ENCODE measurements at regions not wholly inside any gene's neighbourhood (a gene's known extent, or its start where the extent isn't known, plus 50 kb on each side); places are given as distances from the start of the nearest gene placed in this dataset.

DNA sequence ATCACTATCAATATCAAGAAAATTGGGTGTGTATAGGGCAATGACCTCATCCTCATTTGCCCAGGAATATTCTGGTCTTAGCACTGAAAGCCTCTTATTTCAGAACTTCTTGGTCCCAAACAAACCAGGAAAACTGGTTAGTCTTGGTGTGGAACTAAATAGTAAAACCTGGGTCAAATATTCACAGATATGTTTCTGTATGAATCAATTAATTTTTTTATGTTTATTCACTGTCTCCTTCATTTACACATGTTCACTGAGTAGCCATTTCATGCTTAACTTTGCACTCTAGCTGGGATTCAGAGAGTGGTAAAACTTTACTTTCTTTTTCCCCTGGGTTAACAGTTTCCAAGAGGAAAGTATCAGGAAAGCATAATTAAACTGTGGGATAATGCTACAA is 113.7 kb upstream of the PAPPA start:
- no peak for DNase-seq (ENCODE audit: low read depth)

DNA sequence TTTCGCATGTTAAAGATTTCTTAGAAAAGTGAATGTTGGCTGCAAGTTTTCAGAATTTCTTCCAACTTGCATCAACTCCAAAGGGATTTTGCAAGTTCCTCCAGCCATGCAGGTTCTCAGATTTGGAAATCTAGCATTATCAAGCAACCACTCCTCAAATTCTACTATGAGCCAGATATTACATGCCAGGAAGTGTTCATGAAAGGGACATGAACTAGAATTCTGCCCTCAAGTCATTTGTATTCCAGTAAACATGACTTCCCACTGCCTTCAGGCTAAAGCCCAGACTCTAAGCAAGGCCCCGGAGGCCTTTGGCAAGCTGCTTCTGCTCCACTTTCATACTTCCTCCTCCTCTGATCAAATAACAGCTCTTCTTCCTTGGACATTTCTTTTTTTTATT is 111.3 kb upstream of the PAPPA start:
- no peak for DNase-seq (ENCODE audit: low read depth)

DNA sequence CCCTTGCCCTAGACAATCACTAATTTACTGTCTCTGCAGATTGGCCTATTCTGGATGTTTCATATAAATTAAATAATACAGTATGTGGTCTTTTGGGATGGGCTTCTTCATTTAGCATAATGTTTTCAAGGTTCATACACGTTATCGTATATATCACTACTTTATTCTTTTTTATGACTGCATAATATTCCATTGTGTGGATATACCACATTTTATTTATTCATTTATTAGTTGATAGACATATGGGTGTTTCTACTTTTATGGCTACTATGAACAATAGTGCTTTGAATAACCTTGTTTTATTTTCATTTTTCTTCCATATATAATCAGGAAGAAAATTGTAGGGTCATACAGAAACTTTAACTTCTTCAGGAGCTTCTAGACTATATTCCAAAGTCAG is 108.5 kb upstream of the PAPPA start:
- no peak for DNase-seq (ENCODE audit: low read depth)

DNA sequence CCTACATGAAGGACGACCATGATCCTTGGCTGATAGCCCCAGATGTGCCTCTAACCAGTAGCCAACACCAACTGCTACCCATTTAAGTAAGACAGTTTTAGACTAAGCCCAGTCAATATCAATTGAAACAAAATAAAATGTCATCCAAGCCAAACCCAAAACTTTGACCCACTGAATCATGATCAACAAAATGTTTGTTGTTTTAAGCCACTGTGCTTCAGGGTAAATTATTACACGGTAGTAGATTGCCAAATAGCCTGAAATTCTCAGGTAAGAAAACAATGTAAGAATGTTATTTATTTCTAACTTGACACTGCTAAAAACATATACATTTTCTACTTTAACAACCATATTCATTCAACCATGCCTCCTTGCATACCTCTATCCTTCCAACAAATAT is 105.5 kb upstream of the PAPPA start:
- no peak for DNase-seq (ENCODE audit: low read depth)

DNA sequence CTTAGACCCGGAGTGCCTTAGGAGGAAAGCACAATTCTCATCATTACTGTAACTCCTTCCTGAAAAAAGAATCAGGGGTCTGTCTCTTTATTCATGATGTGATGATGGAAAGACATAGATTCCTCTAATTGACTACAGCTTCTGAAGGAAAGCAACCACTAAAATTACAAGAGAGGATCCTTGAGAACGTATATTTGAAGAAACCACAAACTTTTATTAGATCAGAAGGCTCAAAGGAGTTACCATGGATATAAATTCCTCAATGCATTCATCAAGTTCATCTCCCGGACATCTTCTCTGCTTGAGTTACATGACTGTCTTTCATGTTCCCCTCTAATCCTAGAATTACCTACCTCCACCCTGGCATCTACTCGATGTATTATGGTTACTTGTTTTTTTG is 104.1 kb upstream of the PAPPA start:
- DNase-seq (ENCODE audit: low read depth): no peak

DNA sequence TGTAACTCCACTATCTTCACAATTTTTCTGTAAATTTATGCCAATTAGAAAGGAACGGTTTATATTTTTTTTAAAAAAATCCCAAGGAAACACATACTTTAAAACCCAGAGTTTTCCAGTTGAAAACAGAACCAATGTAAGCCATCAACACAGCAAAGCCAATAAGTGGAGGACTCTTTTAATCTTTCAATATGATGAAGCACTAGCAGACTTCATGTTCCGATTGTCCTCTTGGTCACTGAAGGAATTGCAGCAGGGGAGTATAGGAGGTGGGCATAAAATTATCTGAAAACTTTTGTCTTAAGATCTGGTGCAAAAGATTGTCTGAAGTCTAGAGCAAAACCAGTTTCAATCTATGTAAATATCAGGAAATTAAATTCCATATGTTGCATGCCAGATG is 102.1 kb upstream of the PAPPA start:
- DNase-seq (ENCODE audit: low read depth): no peak

DNA sequence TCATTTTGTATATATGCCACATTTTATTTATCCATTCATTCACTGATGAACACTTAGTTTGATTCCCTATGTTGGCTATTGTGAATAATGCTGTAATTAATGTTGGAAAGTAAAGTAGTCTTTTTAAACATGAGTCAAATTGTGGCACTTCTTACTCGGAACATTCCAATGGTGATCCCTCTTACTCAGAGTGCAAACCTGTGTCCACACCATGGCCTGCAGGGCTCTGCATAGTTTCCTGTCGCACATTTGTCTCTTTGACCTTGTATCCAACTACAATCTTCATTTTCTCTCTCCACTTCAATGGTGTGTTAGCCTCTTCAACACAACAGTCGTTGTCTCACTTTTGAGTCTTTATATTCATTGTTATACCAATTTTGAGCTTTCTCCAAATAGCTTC is 98.1 kb upstream of the PAPPA start:
- peak; percentile 16 for DNase-seq (ENCODE audit: low read depth)

DNA sequence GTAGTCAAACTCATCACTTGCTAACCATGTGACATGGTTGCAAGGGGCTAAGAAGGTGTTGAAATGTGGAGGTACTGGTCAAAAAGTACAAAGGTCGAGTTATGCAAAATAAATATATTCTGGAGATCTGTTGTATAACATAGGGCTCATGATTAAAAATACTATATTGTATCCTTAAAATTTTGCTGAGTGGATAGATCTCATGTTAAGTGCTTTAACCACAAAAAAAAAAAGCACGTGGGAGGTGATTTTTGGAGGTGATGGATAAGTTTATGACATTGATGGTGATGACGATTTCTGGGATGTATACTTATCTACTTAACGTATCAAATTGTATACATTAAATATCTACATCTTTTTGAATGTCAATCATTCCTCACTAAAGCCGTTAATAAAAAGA is 96.2 kb upstream of the PAPPA start:
- no peak for DNase-seq (ENCODE audit: low read depth)

DNA sequence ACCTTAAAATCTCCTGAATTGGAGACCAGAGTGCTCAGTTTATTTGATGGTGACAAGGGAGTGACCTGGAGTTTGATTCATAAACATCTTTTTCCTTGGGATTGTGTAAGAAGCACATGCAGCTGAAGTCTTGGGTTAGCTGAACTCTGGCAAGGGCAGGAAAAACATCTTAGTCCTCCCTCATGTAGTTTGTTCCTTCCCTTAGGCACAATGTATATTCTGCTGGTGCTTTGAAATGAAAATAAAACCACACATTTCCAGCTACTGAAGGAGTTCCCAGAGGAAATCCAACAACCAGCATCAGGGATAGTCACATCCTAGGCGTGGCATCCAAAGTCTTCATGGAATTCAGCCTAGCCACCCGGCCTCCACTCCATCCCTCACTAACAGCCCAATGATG is 95.2 kb upstream of the PAPPA start:
- DNase-seq (ENCODE audit: low read depth): peak; percentile 46

DNA sequence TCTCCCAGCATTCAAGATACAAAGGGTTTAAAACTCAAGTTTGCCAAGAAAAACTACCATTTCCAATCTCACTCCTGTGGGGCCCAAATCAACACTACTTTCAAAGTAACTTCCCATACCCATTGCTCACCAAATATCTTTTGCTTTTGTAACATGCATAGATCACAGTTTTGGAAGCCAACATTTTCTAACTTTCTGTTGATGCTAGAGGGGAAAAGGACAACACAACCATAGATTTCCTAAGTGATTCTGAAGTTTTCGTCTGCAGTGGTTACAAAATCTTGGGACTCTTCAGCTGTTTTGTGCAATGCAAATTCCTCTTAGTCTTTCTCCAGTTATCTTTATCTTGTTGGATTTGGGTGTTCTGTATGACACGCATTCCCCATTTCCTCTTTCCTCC is 94.1 kb upstream of the PAPPA start:
- DNase-seq (ENCODE audit: low read depth): no peak

DNA sequence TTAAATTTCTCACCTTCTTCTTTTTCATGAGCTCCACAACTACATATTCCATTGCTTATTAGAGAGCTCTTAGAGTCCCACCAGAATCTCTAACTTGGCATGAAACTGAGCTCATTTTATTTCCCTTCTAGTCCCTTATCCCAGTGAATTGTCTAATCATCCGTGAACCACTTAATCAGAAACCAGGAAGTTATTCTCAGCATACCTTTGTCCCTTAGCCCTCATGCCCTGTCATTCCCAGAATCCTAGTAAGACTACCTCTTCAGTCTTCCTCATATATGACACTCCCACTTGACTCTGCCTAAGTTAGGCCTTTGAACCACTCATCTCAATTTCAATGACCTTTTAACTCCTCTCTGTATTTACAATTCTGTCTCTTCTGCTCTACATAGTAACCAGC is 93.0 kb upstream of the PAPPA start:
- no peak for DNase-seq (ENCODE audit: low read depth)

DNA sequence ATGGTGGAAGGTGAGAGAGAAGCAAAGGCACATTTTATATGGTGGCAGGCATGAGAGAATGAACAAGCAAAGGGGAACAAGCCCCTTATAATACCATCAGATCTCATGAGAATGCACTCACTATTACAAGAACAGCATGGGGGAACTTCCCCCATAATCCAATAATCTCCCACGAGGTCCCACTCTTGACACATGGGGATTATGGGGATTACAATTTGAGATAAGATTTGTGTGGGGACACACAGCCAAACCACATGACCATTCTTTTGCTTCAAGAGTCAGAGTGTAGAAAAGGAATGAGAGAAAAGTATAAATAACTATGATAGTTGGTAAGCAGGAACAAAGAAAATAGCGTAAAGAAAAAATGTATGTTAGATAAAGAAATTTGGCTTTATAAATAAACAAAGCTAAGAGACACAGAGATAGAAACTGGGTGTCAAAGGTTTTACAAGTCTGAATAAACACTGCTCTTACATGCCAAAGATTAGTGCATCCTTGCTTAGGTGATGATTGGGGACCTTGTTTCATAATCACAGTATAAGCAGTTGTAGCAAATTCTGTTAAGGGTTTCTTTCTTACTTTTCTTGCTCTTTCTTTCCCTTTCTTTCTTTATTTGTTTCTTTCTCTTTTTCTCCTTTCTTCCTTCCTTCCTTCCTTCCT is 91.9 kb upstream of the PAPPA start:
- DNase-seq (ENCODE audit: low read depth): no peak

DNA sequence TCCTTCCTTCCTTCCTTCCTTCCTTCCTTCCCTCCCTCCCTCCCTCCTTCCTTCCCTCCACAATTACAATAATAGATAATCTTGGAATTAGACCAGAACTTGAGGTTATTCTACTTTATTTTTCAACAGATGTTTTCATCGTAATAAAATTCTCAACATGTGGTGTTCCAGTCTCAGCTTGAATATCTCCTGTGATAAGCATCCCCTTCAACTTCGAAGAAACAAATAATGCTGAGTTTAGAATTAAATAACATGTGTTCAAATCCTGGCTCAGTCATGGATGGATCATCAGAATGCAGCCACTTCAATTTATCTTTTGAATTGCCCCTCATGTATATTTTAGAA is 91.4 kb upstream of the PAPPA start:
- DNase-seq (ENCODE audit: low read depth): no peak

DNA sequence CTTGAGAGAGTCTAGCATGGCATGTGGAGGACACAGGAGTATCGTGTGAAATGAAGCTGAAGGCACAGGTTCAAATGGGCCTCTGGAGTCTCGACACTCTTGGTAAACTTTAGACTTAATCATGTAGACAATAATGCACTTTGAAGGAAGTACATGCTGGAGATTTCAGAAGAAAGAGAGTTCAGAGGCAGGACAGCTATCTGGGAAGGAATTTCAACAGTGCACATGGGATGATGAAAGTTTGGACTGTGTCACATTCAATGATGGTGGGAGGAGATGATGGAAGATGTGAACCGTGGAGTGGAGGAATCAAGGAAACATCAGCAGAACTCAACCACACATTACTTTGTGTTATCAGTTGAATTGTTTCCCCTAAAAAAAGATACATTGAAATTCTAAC is 88.6 kb upstream of the PAPPA start:
- DNase-seq (ENCODE audit: low read depth): no peak

DNA sequence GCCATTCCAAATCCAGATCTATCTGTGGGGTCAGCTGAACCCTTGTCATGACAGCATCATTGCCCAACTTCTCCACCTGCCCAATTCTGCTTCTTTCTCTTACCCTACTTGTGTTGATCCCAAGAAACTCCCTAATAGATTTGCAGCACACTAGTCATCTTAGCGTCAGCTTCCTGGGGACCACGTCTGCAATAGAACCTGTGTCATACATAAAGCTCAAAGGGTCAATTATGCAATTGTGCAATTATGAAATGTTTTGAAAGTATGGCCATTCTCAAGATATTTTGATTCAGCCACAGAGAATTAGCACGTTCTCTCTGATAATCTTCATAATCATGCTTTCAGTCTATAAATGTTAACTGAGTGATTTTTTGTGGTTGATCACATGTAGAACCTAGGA is 87.4 kb upstream of the PAPPA start:
- DNase-seq (ENCODE audit: low read depth): no peak

DNA sequence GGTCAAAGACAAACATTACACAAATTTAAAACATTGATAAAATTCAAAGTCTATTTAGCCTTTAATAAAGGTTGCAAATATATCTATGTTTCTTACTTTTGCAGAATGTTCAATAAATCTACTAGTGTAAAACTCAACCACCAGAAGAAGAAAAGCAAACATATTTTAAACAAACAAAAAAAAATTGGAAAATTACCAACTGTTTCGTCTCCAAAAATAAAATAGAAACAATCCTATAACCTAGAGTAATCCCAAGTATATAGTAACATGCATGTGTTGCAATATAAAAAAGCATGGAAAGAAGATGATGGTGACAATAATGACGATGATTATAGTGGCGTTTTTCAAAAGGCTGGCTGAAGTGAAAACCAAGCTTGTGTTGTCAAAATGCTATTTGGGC is 86.0 kb upstream of the PAPPA start:
- no peak for DNase-seq (ENCODE audit: low read depth)

DNA sequence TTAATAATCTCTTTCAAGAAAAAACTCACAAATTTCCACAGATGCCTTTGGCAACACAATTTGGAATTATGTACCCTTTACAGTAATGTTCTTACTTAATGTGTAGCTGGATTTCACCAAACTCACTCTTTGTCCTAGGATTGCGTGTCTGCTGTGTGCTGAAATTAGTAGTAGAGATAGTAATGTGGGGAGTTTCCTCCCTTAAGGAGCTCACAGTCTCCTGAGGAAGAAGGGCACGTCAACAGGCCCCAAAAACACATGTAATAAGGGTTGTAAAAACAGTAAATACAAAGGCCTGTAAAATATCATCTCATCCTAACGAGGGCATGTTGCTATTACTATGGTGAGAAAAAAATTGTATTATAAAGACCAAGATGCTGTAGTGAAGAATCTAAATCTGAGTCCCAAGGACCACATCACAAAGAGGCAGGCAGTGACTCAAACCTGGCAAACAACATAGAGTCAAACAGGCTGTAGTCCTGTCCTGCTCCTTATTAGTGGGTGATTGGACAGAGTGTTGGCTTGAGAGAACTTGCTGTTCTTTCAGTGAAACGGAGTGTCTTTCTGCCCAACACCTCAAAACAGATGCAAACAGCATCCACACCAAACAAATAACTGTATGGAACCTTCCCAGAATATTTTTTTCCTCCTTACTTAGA is 83.2 kb upstream of the PAPPA start:
- no peak for DNase-seq (ENCODE audit: low read depth)

DNA sequence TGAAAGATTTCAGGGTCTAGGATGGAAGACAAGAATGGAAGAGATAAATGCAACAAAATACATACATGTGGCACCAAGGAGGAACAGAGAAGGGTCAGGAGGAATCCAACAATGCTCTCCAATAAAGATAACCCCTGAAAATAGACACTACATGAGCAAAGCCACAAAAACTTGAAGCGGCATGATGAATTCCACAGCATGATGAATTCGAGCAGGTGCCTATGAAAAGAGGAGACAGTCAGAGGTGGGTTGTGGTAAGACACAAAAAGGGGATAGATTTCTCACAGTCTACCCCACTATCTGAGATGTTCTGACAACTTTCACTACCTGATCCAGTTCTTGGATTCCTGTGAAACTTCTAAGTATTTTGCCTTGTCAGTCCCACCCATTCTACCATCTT is 81.5 kb upstream of the PAPPA start:
- no peak for DNase-seq (ENCODE audit: low read depth)

DNA sequence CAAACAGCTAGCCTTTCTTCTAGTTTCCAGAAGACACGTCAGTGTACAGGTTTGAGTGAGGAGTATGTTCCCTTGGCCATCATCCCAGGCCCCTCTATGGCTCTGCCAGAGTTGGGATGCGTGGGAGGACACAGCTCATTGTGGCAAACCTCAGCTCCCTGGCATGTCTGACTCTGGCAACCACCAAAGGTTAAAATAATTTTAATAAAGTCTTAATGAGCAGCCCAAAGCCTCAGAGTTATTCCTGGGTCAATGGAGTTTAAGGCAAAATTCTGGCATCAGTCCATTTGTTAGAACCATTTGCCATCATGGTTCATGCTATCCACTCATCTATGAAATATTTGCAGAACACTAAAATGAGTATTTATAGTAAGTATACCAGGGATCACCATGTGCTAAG is 79.8 kb upstream of the PAPPA start:
- peak; percentile 89 for DNase-seq (ENCODE audit: low read depth)

DNA sequence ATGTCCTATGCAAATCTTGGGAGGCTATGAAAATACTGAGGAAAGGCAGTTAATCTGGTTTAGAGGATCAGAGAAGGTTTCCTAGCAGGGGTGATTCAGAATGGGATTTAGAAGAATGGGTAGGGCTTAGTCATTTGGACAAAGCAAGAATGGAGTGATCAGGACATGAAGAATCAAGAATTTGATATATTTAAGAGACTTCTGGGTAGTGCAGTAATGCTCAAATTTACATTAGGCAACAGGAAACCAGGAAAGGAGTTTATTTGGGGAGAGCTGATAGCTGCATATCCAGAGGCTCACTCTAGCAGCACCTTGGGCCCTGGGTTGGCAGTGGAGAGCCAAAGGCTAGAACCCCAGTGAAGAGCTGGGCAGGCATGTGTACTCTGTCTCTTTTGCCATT is 78.9 kb upstream of the PAPPA start:
- no peak for DNase-seq (ENCODE audit: low read depth)

DNA sequence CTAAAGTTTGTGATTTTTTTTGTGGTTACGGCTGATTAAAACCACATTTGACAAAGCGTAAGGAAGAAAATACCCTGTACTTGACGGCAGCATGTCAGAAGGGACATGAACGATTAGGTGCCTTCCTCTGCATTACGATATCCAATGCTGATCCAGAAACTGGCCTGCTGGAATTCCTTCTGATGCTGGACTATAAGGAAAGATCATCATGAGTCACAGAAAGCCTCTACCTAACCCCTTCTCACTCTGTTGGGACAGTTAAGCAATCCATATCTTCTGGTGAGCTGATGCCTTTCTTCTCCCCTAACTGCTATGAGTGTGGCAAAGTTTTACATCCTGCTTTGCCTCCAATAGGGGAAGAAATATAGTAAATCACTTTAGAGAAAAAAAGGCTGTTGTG is 78.4 kb upstream of the PAPPA start:
- peak; percentile 69 for DNase-seq (ENCODE audit: low read depth)

DNA sequence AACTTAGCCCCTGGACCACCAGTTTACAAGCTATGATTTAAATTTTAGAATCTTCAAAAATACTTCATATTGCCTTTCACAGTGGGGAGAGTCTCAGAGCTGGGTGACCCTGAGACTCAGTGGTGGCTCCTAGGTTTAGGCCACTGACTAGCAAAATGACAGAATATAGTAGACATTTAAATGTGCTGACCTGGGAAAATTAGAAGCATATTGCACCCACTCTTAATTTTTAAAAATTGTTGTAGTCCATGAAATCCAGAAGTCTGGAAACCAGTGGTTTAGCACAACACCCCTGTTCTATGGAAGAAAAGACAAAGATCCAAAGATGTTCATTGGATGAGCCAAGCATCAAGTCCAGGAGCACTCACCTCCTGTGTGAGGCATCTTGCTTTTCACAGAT is 75.0 kb upstream of the PAPPA start:
- no peak for DNase-seq (ENCODE audit: low read depth)

DNA sequence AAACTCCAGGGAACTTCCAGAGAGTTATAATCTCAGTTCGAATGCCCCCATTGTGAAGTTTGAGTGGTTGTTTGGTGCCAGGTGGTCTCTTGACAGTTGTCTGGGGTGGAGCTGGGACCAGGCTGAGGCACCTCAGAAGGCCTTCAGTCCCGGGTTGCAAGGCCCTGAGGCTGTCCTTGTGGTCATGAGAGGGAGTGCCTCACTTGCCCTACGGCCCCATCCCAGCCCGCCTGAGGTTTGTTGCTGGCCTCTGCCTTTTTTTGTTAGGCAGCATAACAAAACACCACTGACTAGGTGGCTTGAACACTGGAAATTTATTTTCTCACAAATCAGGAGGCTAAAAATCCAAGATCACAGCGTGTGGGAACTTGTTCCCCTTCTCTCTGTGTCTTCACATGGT is 73.0 kb upstream of the PAPPA start:
- no peak for DNase-seq (ENCODE audit: low read depth)

DNA sequence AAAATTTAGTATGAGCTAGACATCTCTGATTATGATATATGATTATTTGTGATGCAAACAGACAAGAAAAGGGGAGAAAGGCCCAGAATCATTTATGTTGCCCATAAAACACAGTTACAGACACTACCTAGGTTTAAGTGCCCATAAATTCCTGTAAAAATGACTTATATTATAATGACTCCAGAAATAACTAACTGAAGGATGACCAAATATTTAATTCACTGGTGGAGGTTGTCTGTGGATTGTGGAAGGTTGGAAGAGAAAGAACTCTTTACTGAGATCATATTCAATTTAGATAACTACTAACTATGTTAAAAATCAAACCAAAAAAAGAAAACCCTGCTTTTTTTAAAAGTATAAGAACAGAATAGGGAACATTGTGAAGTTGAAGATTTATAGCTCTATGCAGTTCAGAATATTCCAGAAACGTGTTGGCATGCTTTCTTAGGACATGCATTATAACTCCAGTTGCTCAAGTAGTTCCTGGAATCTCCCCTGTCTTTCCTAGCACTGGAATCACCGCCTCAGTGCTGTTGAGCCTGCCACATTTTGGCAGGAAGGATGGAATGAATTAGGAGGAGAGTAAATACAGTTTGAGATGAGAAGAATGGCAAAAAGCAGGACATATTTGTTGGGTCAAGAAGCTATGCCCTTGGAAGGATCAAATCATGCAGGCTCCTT is 72.0 kb upstream of the PAPPA start:
- no peak for DNase-seq (ENCODE audit: low read depth)

All from RPMI7951 (cell line).